ENCODE measurements at regions not wholly inside any gene's neighbourhood (a gene's known extent, or its start where the extent isn't known, plus 50 kb on each side); places are given as distances from the start of the nearest gene placed in this dataset.

DNA sequence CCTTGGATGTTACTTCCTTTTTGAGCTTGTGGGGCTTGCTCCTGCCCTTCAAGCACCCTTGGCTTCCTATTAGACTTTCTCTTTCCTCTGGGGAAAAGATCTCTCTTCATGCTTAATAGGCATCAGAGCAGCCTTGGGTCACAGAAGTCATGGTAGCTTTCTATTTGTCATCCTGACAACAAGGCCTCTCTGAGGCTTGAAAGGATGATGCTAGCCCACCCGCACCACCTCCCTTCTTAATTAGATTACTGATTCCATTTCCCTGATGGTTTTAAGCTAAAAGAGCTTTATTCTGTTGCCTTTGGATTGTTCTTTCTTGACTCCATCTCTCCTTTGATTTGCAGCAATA, 435.5 kb upstream of the TPM1 start:
- DNase-seq (ENCODE audit: low read depth, low spot score), result no peak

- no peak for DNase-seq (ENCODE audit: low read depth, low spot score)
Measured at GRCh38 chr15:62607643-62608042, 434.9 kb upstream of the TPM1 start.

DNA sequence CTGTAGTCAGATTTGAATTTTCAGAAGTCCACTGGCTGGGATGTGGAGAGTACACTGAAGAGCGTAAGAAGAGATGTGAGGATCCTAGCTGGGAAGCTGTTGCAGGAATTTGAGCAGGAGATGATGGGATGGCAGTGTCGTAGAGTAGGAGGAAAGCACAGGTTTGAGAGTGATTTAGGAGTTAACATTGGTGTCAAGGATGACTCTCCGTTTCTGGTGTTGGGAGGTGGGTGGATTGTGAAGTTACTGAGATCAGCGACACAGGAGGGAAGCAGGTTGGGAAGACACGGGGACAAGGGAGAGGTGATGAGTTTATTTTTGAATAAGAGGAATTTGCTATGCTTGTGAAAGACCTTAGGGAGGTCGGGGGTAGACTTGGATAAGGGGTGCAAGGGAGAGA, 434.2 kb upstream of the TPM1 start:
- no peak for DNase-seq (ENCODE audit: low read depth, low spot score)

- DNase-seq (ENCODE audit: low read depth, low spot score), result no peak
Measured at GRCh38 chr15:62610265-62610869, 432.2 kb upstream of the TPM1 start.

DNA sequence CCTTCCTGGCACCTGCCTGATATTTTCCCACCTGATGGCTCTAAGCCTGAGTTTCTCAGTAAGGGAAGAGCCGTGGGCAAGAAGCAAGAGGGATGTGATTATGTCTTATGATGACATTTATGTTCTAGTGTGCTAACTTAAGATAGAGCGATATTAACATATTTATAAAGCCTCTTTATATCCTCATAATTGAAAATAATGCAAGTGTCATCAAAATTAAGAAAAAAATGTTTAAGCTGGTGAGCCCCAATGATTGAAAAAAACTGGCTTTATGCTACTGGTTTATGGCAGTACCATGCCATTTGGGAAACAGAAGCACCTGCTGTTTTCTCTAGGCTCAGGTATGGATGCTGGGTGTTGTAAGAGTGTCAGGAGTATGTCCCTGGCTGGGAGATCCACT, 431.5 kb upstream of the TPM1 start:
- no peak for DNase-seq (ENCODE audit: low read depth, low spot score)

- DNase-seq (ENCODE audit: low read depth, low spot score), result no peak
Measured at GRCh38 chr15:62612183-62612733, 430.3 kb upstream of the TPM1 start.

DNA sequence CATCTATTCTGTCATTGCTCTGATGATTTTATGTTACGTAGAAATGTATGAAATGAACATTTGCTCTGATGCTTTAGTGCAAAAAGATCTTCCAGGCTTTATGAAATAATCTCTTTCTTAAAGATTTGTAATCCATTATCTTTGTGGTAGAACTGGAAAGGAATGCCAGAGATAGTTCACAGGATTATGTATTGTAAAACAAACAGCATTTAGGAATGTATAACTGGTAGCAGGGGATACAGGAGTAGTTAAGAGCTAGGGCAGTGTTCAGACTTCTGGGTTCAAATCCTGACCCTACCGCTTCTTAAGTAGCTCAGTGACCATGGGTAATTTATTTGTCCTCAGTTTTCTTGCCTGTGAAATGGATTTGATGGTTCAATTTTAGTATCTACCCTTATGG, 429.8 kb upstream of the TPM1 start:
- no peak for DNase-seq (ENCODE audit: low read depth, low spot score)

DNA sequence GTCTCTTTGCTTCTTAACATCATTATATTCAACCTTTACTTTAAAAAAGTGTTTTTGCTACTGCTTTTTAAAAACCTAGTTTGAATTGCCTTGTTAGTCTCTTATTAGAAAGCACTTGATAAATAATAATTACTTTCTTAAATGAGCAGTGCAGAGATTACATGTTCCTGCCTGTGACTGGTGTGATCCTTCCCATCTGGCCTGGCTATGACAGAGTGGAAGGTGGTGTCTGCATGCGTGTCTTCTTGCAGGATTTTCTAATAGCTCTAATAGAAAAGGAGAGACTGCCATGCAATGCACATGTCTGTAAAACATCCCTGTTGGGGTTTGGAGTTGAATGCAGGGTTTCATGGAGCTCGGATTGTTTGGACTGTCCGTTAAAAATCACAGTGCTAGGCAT, 425.8 kb upstream of the TPM1 start:
- no peak for DNase-seq (ENCODE audit: low read depth, low spot score)

DNA sequence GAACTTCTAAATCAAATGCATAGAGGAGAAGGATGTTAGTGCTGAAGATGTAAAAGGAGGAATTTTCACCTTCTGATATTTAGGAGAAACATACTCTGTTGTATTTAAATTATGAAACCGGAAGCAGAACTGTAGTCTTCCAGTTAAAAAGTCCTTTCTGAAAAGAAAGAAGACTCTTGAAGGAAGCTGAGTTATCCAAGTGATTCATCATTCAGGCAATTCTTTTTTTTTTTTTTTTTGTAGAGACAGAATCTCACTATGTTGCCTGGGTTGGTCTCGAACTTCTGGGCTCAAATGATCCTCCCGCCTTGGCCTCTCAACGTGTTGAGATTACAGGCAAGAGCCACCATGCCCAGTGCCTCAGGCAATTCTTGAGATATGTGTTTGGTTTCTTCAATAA, 424.8 kb upstream of the TPM1 start:
- DNase-seq (ENCODE audit: low read depth, low spot score), result no peak

- DNase-seq (ENCODE audit: low read depth, low spot score), result no peak
Measured at GRCh38 chr15:62618432-62618831, 424.1 kb upstream of the TPM1 start.

- DNase-seq (ENCODE audit: low read depth, low spot score), result no peak
Measured at GRCh38 chr15:62618846-62619504, 423.6 kb upstream of the TPM1 start.

DNA sequence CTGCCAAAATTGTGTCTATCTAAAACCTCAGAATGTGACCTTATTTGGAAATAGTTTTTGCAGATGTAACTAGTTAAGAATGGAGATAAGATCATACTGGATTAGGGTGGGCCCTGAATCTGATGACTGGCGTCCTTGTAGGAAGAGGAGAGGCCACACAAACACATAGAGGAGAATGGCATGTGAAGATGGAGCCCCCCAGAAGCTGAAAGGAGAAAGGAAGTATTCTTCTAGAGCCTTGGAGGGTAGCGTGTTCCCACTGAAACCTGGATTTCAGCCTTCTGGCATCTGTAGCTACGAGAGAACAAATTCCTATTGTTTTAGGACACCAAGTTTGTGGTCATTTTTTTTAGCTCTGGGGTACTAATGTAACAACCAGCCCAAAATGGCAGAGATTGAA, 423.0 kb upstream of the TPM1 start:
- DNase-seq (ENCODE audit: low read depth, low spot score), result no peak

GRCh38 chr15:62622775-62623174, 419.8 kb upstream of the TPM1 start:
- no peak for DNase-seq (ENCODE audit: low read depth, low spot score)

DNA sequence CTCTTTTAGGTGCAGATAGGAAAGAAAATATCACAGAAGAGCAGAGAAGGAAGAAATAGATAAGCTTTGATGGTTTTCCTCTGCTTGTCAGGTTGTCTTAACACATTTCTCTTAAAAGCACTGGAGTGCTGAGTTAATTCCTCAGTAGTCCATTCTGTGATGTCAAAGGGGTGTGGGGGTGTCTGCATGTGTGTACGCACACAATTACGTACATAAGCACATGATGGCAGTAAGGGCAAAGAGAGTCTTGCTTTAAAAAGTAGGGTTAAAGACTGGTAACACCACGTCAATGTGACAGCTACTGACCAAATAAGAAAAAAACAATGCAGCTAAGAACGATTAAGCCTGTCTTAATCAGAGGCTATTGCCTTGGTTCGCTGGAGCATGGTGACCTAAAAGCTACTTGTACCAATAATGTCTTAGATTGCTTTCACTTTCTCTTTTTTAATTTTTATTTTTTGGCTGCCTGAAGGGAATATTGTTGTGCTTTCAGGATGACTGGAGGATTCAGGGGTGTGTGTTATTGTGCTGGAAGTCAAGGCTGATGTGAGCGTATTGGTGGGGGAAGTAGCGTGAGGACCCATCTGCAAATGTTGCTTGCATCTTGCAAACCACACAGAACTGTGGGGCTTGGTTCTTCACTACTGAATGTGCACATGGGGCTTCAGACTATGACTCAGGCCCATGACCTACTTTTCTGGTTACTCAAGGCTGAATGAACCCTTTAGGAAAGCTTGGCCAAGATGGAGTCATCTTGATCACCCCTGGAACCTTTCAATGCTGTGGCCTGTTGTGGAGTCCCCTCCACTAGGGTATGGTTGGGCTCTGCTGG, 417.8 kb upstream of the TPM1 start:
- DNase-seq (ENCODE audit: low read depth, low spot score), result no peak

DNA sequence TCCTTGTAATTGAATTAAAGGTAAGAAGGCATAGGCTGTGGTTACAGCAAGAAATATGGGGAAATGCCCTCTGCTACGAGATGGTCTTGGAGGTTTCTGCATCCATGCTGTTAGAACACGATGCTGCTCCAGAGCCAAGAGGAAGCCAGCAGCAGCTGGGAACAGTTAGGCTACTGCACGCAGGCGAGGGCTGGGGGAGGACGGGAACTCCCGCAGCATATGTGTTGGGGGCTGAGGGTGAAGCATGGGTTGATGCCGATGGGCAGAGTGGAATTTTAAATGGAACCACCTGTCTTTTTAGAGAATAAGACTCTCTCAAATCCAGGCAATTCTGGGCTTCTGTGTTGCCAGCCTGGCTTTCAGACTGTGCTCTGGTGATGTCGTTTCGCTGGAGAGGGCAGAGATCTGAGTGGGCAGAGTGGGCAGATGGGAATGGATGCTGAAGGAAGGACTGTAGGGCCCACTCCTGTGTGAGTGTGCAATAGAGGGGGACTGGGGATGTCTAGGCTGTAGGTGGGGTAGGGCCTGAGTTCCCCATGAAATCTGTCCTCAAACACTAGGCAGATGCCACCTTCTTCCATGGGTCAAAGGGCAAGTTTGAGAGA, 417.0 kb upstream of the TPM1 start:
- no peak for DNase-seq (ENCODE audit: low read depth, low spot score)

- DNase-seq (ENCODE audit: low read depth, low spot score), result no peak
Measured at GRCh38 chr15:62626903-62627302, 415.6 kb upstream of the TPM1 start.

DNA sequence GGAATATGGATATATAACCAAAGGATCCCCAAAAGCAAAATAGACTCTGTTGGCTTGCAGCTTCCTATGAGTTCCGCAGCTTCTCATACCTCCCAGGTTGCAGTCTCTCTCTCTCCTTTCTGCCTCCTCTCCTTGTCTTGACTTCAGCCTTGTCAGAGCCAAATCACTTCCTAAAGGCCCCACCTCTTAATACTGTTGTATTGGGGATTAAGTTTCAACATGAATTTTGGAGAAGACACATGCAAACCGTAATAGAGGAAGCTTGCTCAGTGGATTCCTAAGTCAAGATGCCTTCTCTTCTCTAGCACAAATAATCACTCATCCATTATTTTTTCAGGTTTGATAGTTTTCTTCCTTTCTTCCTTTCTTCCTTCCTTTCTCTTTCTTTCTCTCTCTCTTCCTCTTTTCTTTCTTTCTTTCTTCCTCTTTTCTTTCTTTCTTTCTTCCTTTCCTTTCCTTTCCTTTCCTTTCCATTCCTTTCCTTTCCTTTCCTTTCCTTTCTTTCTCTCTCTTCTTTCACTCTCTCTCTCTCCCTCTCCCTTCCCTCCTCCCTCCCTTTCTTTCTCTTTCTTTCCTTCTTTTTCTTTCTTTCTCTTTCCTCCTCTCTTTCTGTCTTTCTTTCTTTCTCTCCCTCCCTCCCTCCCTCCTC, 411.3 kb upstream of the TPM1 start:
- DNase-seq (ENCODE audit: low read depth, low spot score), result no peak

DNA sequence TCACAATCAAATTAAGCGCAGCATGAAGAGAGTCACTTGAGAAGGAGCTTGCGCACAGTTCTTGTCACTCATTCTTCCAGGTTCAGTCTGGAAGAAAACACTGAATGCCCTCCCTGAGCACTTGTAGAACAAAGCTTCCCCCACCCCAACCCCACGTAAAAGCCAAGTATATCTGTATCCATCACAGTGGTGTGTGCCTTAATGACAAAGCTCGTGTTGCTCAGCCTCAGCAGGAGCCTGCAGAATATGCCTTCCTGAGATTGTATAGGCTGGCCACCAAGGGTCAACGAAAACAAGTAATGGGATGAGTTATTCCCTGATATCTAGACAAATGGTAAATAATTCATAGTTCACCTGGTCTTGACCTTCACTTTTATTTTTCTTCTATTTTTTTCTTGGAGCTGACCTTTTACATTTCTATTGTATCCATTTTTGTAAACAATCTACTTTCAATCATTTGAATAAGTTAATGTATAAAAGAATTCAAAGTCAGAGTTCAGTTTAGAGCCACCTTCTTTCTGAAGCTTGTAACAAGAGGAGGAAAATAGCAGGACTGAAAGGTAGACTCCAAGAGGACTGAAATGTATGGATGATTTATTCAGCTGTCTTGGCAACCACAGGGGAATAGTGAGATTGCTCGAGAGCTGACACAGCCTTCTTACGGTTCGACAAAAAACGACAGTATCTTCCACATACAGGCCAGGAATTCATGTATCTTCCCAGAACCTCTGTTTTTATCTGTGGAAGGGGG, 405.5 kb upstream of the TPM1 start:
- DNase-seq (ENCODE audit: low read depth, low spot score), result no peak

- DNase-seq (ENCODE audit: low read depth, low spot score), result no peak
Measured at GRCh38 chr15:62637574-62637897, 405.0 kb upstream of the TPM1 start.

GRCh38 chr15:62637950-62638619, 404.5 kb upstream of the TPM1 start:
- no peak for DNase-seq (ENCODE audit: low read depth, low spot score)

DNA sequence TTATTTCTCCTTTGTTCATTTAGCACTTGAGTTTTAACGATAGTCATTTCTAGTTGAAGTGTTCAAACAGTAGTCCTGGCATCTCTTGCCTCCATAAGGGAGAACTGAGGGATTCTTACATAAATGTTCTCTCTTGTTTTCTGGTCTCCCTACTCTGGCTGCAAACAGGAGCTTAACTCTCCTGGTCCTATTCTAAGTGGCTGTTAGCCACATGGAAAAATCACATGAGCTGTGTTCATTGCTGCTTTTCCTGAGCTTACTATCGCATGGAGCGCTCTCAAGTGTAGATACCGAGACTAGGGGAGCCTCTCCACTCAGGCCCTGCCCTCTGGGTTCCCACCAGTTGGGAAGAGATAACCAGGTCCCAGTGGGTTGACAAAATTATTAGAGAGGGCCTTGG, 403.1 kb upstream of the TPM1 start:
- DNase-seq (ENCODE audit: low read depth, low spot score), result no peak

Measured in iPS DF 19.7 (cell line).